Activated naive CD8-positive, alpha-beta T cell treated with anti-CD3 and anti-CD28 coated beads for 36 hours (primary cell): ENCODE measurements at regions not wholly inside any gene's neighbourhood (a gene's known extent, or its start where the extent isn't known, plus 50 kb on each side); places are given as distances from the start of the nearest gene placed in this dataset.

Experiments
- DNase-seq: peaks from one replicate; pipeline ENCODE4 v3.0.0; 2021
- H3K27ac Mint-ChIP-seq: one replicate; pipeline ENCODE4 v1.8.0; 2022; ENCODE audit warnings: mild to moderate bottlenecking, moderate library complexity, mixed read lengths
- H3K27me3 Mint-ChIP-seq: one replicate; pipeline ENCODE4 v1.8.0; 2022; ENCODE audit warnings: mild to moderate bottlenecking, mixed read lengths
- H3K36me3 Mint-ChIP-seq: one replicate; pipeline ENCODE4 v1.8.0; 2021; ENCODE audit warnings: mild to moderate bottlenecking, mixed read lengths
- H3K4me1 Mint-ChIP-seq: one replicate; pipeline ENCODE4 v1.8.0; 2021; ENCODE audit warnings: mixed read lengths
- H3K4me3 Mint-ChIP-seq: one replicate; pipeline ENCODE4 v1.8.0; 2022; ENCODE audit warnings: mild to moderate bottlenecking, moderate library complexity, mixed read lengths
- H3K9me3 Mint-ChIP-seq: one replicate; pipeline ENCODE4 v1.8.0; 2022; ENCODE audit warnings: mixed read lengths

GRCh38 chr3:95044101-95044500 lies 981.2 kb downstream of the NSUN3 start:
- no peaks in the 10 kb centered on the region for H3K4me1 Mint-ChIP-seq
- no peak for DNase-seq
- no peak overlapping the region for H3K27ac Mint-ChIP-seq
- no peaks in the 10 kb centered on the region for H3K27me3 Mint-ChIP-seq
- no peak overlapping the region for H3K4me3 Mint-ChIP-seq
- H3K9me3 Mint-ChIP-seq = no peaks in the 10 kb centered on the region
- no peaks in the 10 kb centered on the region for H3K36me3 Mint-ChIP-seq

- no peaks in the 10 kb centered on the region for H3K27me3 Mint-ChIP-seq
- peaks cover 1% of the 10 kb centered on the region for H3K9me3 Mint-ChIP-seq
- no peaks in the 10 kb centered on the region for H3K36me3 Mint-ChIP-seq
- no peak overlapping the region for H3K27ac Mint-ChIP-seq
- H3K4me3 Mint-ChIP-seq = no peak overlapping the region
- no peak for DNase-seq
- no peaks in the 10 kb centered on the region for H3K4me1 Mint-ChIP-seq
Observed at GRCh38 chr3:95048564-95048963, 985.7 kb downstream of the NSUN3 start.

- no peaks in the 10 kb centered on the region for H3K27me3 Mint-ChIP-seq
- no peaks in the 10 kb centered on the region for H3K36me3 Mint-ChIP-seq
- H3K4me3 Mint-ChIP-seq = no peak overlapping the region
- no peaks in the 10 kb centered on the region for H3K4me1 Mint-ChIP-seq
- no peak for DNase-seq
- H3K27ac Mint-ChIP-seq = no peak overlapping the region
- H3K9me3 Mint-ChIP-seq = peaks cover 2% of the 10 kb centered on the region
Observed at GRCh38 chr3:95049841-95050240, 987.0 kb downstream of the NSUN3 start.

- no peak for DNase-seq
- H3K9me3 Mint-ChIP-seq = peaks cover 4% of the 10 kb centered on the region
Observed at GRCh38 chr3:95055288-95055687, 992.4 kb downstream of the NSUN3 start.

GRCh38 chr3:95082191-95082590 lies 1019.3 kb downstream of the NSUN3 start:
- no peaks in the 10 kb centered on the region for H3K36me3 Mint-ChIP-seq
- no peak overlapping the region for H3K4me3 Mint-ChIP-seq
- H3K9me3 Mint-ChIP-seq = no peaks in the 10 kb centered on the region
- no peak overlapping the region for H3K27ac Mint-ChIP-seq
- no peak for DNase-seq
- H3K4me1 Mint-ChIP-seq = no peaks in the 10 kb centered on the region
- H3K27me3 Mint-ChIP-seq = no peaks in the 10 kb centered on the region

More at GRCh38 chr3:95055288-95055687, 992.4 kb downstream of the NSUN3 start:
- no peak overlapping the region for H3K27ac Mint-ChIP-seq
- H3K27me3 Mint-ChIP-seq = no peaks in the 10 kb centered on the region
- H3K4me3 Mint-ChIP-seq = no peak overlapping the region
- H3K4me1 Mint-ChIP-seq = no peaks in the 10 kb centered on the region
- H3K36me3 Mint-ChIP-seq = no peaks in the 10 kb centered on the region

GRCh38 chr3:95084738-95085137 lies 1021.9 kb downstream of the NSUN3 start:
- no peaks in the 10 kb centered on the region for H3K27me3 Mint-ChIP-seq
- DNase-seq = no peak
- no peaks in the 10 kb centered on the region for H3K4me1 Mint-ChIP-seq
- H3K36me3 Mint-ChIP-seq = no peaks in the 10 kb centered on the region
- H3K9me3 Mint-ChIP-seq = no peaks in the 10 kb centered on the region
- H3K4me3 Mint-ChIP-seq = no peak overlapping the region
- H3K27ac Mint-ChIP-seq = no peak overlapping the region

- Mint-ChIP-seq H3K9me3 (peaks cover 7% of the 10 kb centered on the region), H3K27me3 (no peaks in the 10 kb centered on the region), H3K36me3 (no peaks in the 10 kb centered on the region), H3K4me3 (no peak overlapping the region), H3K4me1 (no peaks in the 10 kb centered on the region), H3K27ac (no peak overlapping the region)
- DNase-seq = no peak
Observed at GRCh38 chr3:95088464-95088863, 1025.6 kb downstream of the NSUN3 start.

GRCh38 chr3:95097493-95097892 lies 1034.6 kb downstream of the NSUN3 start:
- Mint-ChIP-seq H3K4me3 (no peak overlapping the region), H3K27me3 (no peaks in the 10 kb centered on the region)

GRCh38 chr3:95120921-95121320 lies 1058.1 kb downstream of the NSUN3 start:
- no peaks in the 10 kb centered on the region for H3K4me1 Mint-ChIP-seq
- no peaks in the 10 kb centered on the region for H3K27me3 Mint-ChIP-seq
- H3K36me3 Mint-ChIP-seq = no peaks in the 10 kb centered on the region
- no peak for DNase-seq
- peaks cover 1% of the 10 kb centered on the region for H3K9me3 Mint-ChIP-seq
- no peak overlapping the region for H3K4me3 Mint-ChIP-seq
- no peak overlapping the region for H3K27ac Mint-ChIP-seq

More at GRCh38 chr3:95097493-95097892, 1034.6 kb downstream of the NSUN3 start:
- Mint-ChIP-seq H3K27ac (no peak overlapping the region), H3K9me3 (peaks cover 3% of the 10 kb centered on the region), H3K4me1 (no peaks in the 10 kb centered on the region), H3K36me3 (no peaks in the 10 kb centered on the region)
- no peak for DNase-seq

GRCh38 chr3:95123104-95123503 lies 1060.2 kb downstream of the NSUN3 start:
- Mint-ChIP-seq H3K27me3 (no peaks in the 10 kb centered on the region), H3K36me3 (no peaks in the 10 kb centered on the region), H3K27ac (no peak overlapping the region), H3K4me1 (no peaks in the 10 kb centered on the region), H3K4me3 (no peak overlapping the region), H3K9me3 (peaks cover 1% of the 10 kb centered on the region)
- no peak for DNase-seq

GRCh38 chr3:95134693-95135413 lies 1072.0 kb downstream of the NSUN3 start:
- Mint-ChIP-seq H3K9me3 (peaks cover 5% of the 10 kb centered on the region), H3K36me3 (no peaks in the 10 kb centered on the region), H3K4me3 (no peak overlapping the region), H3K27me3 (no peaks in the 10 kb centered on the region), H3K4me1 (no peaks in the 10 kb centered on the region), H3K27ac (no peak overlapping the region)
- no peak for DNase-seq

- H3K27me3 Mint-ChIP-seq = no peaks in the 10 kb centered on the region
- H3K36me3 Mint-ChIP-seq = no peaks in the 10 kb centered on the region
- H3K27ac Mint-ChIP-seq = no peak overlapping the region
- no peaks in the 10 kb centered on the region for H3K4me1 Mint-ChIP-seq
- no peak overlapping the region for H3K4me3 Mint-ChIP-seq
- no peak for DNase-seq
- peaks cover 3% of the 10 kb centered on the region for H3K9me3 Mint-ChIP-seq
Observed at GRCh38 chr3:95148107-95148506, 1085.2 kb downstream of the NSUN3 start.

- H3K9me3 Mint-ChIP-seq = peaks cover 7% of the 10 kb centered on the region
- H3K27me3 Mint-ChIP-seq = no peaks in the 10 kb centered on the region
- no peaks in the 10 kb centered on the region for H3K4me1 Mint-ChIP-seq
- DNase-seq = no peak
- no peak overlapping the region for H3K27ac Mint-ChIP-seq
- no peaks in the 10 kb centered on the region for H3K36me3 Mint-ChIP-seq
- H3K4me3 Mint-ChIP-seq = no peak overlapping the region
Observed at GRCh38 chr3:95151590-95151989, 1088.7 kb downstream of the NSUN3 start.

- Mint-ChIP-seq H3K9me3 (peaks cover 5% of the 10 kb centered on the region), H3K4me1 (no peaks in the 10 kb centered on the region), H3K27me3 (no peaks in the 10 kb centered on the region), H3K4me3 (no peak overlapping the region), H3K36me3 (no peaks in the 10 kb centered on the region), H3K27ac (no peak overlapping the region)
- no peak for DNase-seq
Observed at GRCh38 chr3:95154766-95155165, 1091.9 kb downstream of the NSUN3 start.

GRCh38 chr3:95162794-95163193 lies 1099.9 kb downstream of the NSUN3 start:
- peaks cover 4% of the 10 kb centered on the region for H3K9me3 Mint-ChIP-seq
- no peak overlapping the region for H3K4me3 Mint-ChIP-seq
- H3K27ac Mint-ChIP-seq = no peak overlapping the region
- H3K4me1 Mint-ChIP-seq = no peaks in the 10 kb centered on the region
- H3K36me3 Mint-ChIP-seq = no peaks in the 10 kb centered on the region
- no peaks in the 10 kb centered on the region for H3K27me3 Mint-ChIP-seq
- DNase-seq = no peak

GRCh38 chr3:95167748-95168147 lies 1104.9 kb downstream of the NSUN3 start:
- Mint-ChIP-seq H3K27me3 (no peaks in the 10 kb centered on the region), H3K4me3 (no peak overlapping the region), H3K9me3 (peaks cover 4% of the 10 kb centered on the region), H3K36me3 (no peaks in the 10 kb centered on the region), H3K4me1 (no peaks in the 10 kb centered on the region), H3K27ac (no peak overlapping the region)
- DNase-seq = no peak
